Fibroblast of the aortic adventitia (primary cell): ENCODE measurements at regions not wholly inside any gene's neighbourhood (a gene's known extent, or its start where the extent isn't known, plus 50 kb on each side); places are given as distances from the start of the nearest gene placed in this dataset.
"Not testable (repeated sequence)": the region's sequence is repeated elsewhere in the genome, so short reads cannot be mapped to it uniquely, and the experiment has no call there.

Source experiments
- DNase-seq: peaks from one replicate; pipeline ENCODE4 v3.0.0-alpha.2; 2010; ENCODE audit warnings: low read depth
- H3K4me3 ChIP-seq: 2 replicates; pipeline ENCODE4 v1.5.1; 2011; ENCODE audit warnings: low read depth, mild to moderate bottlenecking, control low read depth, low read length, moderate library complexity
- CTCF ChIP-seq: IDR thresholded peaks from 2 replicates; pipeline ENCODE4 v1.5.1; 2011; ENCODE audit warnings: mild to moderate bottlenecking, low read length, control low read depth, inconsistent platforms; ENCODE audit not compliant: insufficient read depth

DNA sequence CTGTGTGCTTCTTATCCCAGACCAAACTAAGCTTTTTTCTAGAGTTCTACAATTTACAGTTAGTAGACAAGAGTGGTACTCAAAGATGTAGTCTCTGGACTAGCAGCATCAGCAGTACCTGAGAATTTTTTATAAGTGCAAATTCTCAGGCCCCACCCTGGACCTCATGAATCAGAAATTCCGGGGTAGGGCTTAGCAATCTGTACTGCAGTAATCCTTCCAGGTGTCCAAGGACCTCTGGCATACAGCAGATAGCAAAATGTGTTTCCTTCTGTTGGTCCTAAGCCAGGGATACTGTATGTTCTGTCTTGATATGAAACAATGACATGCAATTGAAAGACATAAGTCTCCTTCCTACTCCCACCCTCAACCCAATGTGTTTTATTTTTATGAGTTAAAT is 194.3 kb downstream of the MSX2 start:
- DNase-seq: no peak
- no peak for TF ChIP-seq CTCF
- H3K4me3 ChIP-seq: no peak overlapping the region

DNA sequence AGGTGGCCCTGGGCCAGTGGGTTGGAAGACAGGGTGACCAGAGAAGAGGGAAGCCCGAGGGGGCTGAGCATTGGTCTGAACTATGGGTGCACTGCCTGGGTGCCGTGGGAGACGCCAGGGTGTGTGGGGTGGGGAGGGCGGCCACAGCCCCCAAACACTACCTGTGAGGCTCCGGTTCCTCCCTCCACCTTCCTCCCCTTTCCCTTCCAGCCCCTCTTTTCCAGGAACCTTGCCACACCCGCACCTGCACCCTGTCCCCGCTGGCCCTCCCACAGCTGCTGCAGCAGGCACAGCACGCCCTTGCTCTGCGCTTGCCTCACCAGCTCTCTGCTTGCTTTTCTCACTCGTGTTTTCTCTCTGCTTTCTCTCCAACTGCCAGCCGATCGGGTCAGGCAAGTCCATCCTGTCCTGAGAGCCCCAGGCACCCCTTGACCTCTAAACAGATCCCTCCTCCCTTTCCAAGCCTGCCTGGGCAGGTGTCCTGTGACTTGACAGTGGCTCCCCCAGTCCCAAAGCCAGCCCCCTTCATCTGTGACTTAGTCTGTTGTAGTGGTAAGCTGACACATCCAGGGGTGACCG is 193.7 kb downstream of the MSX2 start:
- no peak for DNase-seq
- no peak overlapping the region for H3K4me3 ChIP-seq
- TF ChIP-seq CTCF: no peak

DNA sequence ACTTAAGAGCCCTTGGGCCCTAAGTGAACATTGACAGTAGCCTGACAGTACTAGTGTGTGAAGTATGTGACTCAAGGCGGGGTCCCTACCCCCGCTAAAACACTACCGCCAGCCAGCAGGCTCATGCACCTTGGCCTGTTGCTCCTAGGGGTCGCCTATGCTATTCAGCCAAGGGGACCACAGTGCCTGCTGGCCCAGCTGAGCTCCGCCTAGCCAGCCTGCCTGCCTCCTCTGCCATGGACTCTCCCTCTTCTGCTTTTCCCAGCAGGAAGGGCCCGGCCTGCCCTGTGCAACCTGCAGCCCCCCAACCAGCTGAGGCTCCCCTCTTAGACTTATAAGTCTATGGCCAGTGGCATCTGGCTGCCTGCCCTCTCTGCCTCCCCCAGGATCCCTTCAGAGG is 193.1 kb downstream of the MSX2 start:
- not testable (repeated sequence) for DNase-seq, H3K4me3 ChIP-seq

DNA sequence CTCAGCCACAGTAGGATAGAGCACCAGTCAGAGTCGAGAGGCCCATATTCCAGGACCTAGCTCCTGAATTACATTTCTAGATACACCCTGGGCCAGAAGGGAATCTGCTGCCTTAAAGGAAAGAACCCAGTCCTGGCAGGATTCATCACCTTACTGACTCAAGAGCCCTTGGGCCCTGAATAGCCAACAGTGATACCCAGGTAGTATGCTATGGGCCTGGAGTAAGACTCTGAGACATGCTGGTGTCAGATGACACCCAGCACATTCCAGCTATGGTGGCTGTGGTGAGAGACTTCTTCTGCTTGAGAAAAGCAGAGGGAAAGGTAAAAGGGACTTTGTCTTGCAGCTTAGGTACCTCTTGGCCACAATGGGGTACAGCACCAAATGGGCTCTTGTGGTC is 192.5 kb downstream of the MSX2 start:
- not testable (repeated sequence) for DNase-seq, H3K4me3 ChIP-seq

DNA sequence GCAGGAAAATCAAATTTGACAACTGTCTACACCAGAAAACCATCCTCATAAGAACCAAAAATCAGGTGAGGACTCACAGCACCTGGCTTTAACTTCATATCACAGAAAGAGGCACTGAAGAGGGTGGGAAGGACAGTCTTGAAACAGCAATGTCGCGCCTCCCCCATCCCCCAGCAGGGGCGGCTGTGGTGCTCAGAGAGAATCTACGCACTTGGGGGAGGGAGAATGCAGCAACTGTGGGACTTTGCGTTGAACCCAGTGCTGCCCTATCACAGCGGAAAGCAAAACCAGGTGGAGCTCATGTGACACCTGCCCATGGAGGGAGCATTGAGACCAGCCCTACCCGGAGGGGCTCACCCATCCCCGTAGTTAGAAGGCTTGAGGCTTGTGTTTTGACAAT is 191.8 kb downstream of the MSX2 start:
- no peak for TF ChIP-seq CTCF
- DNase-seq: no peak
- no peak overlapping the region for H3K4me3 ChIP-seq

DNA sequence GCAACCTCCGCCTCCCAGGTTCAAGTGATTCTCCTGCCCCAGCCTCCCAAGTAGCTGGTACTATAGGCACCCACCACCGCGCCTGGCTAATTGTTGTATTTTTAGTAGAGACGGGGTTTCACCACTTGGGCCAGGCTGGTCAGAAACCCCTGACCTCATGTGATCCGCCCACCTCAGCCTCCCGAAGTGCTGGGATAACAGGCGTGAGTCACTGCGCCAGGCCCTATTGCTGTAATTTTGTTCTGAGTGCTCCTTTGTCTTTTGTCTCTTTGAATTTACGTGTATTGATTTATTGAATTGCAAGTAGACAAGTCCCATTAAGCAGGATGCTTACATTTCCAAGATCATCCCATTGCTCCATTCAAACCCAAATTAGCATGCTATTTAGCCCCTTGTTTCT is 186.7 kb downstream of the MSX2 start:
- DNase-seq: no peak
- H3K4me3 ChIP-seq: no peak overlapping the region
- no peak for TF ChIP-seq CTCF

GRCh38 chr5:174910245-174910737 is 185.9 kb downstream of the MSX2 start:
- peak; percentile 81 for TF ChIP-seq CTCF
- no peak overlapping the region for H3K4me3 ChIP-seq
- peak; percentile 21 for DNase-seq

- H3K4me3 ChIP-seq: no peak overlapping the region
- no peak for TF ChIP-seq CTCF
- no peak for DNase-seq
Measured at GRCh38 chr5:174903172-174903732, 178.9 kb downstream of the MSX2 start.
